Retinal pigment epithelial cell (primary cell): ENCODE measurements at regions not wholly inside any gene's neighbourhood (a gene's known extent, or its start where the extent isn't known, plus 50 kb on each side); places are given as distances from the start of the nearest gene placed in this dataset.
"Not testable (repeated sequence)": the region's sequence is repeated elsewhere in the genome, so short reads cannot be mapped to it uniquely, and the experiment has no call there.

ENCODE experiments used
- DNase-seq: peaks from one replicate; pipeline ENCODE4 v3.0.0-alpha.2; 2010; ENCODE audit warnings: low read depth
- H3K4me3 ChIP-seq: 2 replicates; pipeline ENCODE4 v1.5.1; 2011; ENCODE audit warnings: mild to moderate bottlenecking, low read length, control low read depth, moderate library complexity
- CTCF ChIP-seq: conservative IDR thresholded peaks from 2 replicates; pipeline ENCODE4 v1.5.1; 2011; ENCODE audit warnings: low read depth, low read length, control low read depth, inconsistent platforms

GRCh38 chrX:122363112-122363795, 820.8 kb upstream of the GRIA3 start:
- no peak for DNase-seq
- TF ChIP-seq CTCF = no peak
- H3K4me3 ChIP-seq = no peak overlapping the region

- H3K4me3 ChIP-seq, DNase-seq: not testable (repeated sequence)
Measured at GRCh38 chrX:122375533-122375932, 808.5 kb upstream of the GRIA3 start.

- H3K4me3 ChIP-seq = no peak overlapping the region
- DNase-seq = no peak
- no peak for TF ChIP-seq CTCF
Measured at GRCh38 chrX:122389005-122389404, 795.1 kb upstream of the GRIA3 start.

- DNase-seq = no peak
- TF ChIP-seq CTCF = no peak
- H3K4me3 ChIP-seq = no peak overlapping the region
Measured at GRCh38 chrX:122418758-122419157, 765.3 kb upstream of the GRIA3 start.

GRCh38 chrX:122421434-122422121, 762.5 kb upstream of the GRIA3 start:
- DNase-seq = no peak
- no peak for TF ChIP-seq CTCF
- no peak overlapping the region for H3K4me3 ChIP-seq

- no peak overlapping the region for H3K4me3 ChIP-seq
- DNase-seq = no peak
- TF ChIP-seq CTCF = no peak
Measured at GRCh38 chrX:122422547-122422946, 761.5 kb upstream of the GRIA3 start.

- H3K4me3 ChIP-seq = no peak overlapping the region
- no peak for DNase-seq
- TF ChIP-seq CTCF = no peak
Measured at GRCh38 chrX:122434942-122435341, 749.1 kb upstream of the GRIA3 start.
